ENCODE measurements at regions not wholly inside any gene's neighbourhood (a gene's known extent, or its start where the extent isn't known, plus 50 kb on each side); places are given as distances from the start of the nearest gene placed in this dataset.

- TF ChIP-seq, protein P1, sequence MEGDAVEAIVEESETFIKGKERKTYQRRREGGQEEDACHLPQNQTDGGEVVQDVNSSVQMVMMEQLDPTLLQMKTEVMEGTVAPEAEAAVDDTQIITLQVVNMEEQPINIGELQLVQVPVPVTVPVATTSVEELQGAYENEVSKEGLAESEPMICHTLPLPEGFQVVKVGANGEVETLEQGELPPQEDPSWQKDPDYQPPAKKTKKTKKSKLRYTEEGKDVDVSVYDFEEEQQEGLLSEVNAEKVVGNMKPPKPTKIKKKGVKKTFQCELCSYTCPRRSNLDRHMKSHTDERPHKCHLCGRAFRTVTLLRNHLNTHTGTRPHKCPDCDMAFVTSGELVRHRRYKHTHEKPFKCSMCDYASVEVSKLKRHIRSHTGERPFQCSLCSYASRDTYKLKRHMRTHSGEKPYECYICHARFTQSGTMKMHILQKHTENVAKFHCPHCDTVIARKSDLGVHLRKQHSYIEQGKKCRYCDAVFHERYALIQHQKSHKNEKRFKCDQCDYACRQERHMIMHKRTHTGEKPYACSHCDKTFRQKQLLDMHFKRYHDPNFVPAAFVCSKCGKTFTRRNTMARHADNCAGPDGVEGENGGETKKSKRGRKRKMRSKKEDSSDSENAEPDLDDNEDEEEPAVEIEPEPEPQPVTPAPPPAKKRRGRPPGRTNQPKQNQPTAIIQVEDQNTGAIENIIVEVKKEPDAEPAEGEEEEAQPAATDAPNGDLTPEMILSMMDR (IDR thresholded peaks at IDR 0.05 in 4 of 5, conservative IDR thresholded peaks at IDR 0.05 in 1 of 5), result no peak
- TF ChIP-seq POLR2A (IDR thresholded peaks at IDR 0.05), result no peak
Observed at GRCh38 chr5:77845324-77845646, 69.1 kb upstream of the TBCA start.
